ENCODE measurements at regions not wholly inside any gene's neighbourhood (a gene's known extent, or its start where the extent isn't known, plus 50 kb on each side); places are given as distances from the start of the nearest gene placed in this dataset.
A peak's percentile ranks its signal among the peaks of the same experiment; 100 is the strongest.

- 95 to 100% methylated on average over 2 of the region's 2 CpGs for WGBS, 2 donors
- ATAC-seq (ENCODE audit: low FRiP score in 2 of 2) = no peak
- TF ChIP-seq CTCF (IDR thresholded peaks at IDR 0.05) = no peak
- no peak for TF ChIP-seq POLR2A (IDR thresholded peaks at IDR 0.05)
- TF ChIP-seq POLR2AphosphoS5 (IDR thresholded peaks at IDR 0.05) = no peak
- TF ChIP-seq EP300 (IDR thresholded peaks at IDR 0.05) = no peak
- Histone ChIP-seq H3K9me3 (no peaks in the 10 kb centered on the region), H3K36me3 (no peaks in the 10 kb centered on the region), H3K27ac (no peak overlapping the region), H3K4me3 (no peak overlapping the region), H3K27me3 (no peaks in the 10 kb centered on the region), H3K4me1 (peaks cover 2 to 19% (median 9%) of the 10 kb centered on the region in 4 donors)
- no peak for DNase-seq
These were observed 105.7 kb downstream of the CPN2 start for GRCh38 chr3:194245474-194245873.

GRCh38 chr3:194245975-194246561 is 105.1 kb downstream of the CPN2 start:
- H3K4me1 ChIP-seq = peaks cover 8 to 24% (median 14%) of the 10 kb centered on the region in 4 donors

GRCh38 chr3:194246709-194247349 is 104.3 kb downstream of the CPN2 start:
- Histone ChIP-seq H3K4me3 (no peak overlapping the region), H3K36me3 (no peaks in the 10 kb centered on the region), H3K4me1 (peaks cover 10 to 24% (median 16%) of the 10 kb centered on the region in 4 donors), H3K9me3 (no peaks in the 10 kb centered on the region), H3K27me3 (no peaks in the 10 kb centered on the region), H3K27ac (no peak overlapping the region)
- ATAC-seq (ENCODE audit: low FRiP score in 2 of 2) (no peak), DNase-seq (no peak)
- TF ChIP-seq CTCF (IDR thresholded peaks at IDR 0.05) = no peak
- TF ChIP-seq POLR2A (IDR thresholded peaks at IDR 0.05) = no peak
- TF ChIP-seq EP300 (IDR thresholded peaks at IDR 0.05) = no peak
- no peak for TF ChIP-seq POLR2AphosphoS5 (IDR thresholded peaks at IDR 0.05)
- WGBS, 2 donors = 78 to 81% methylated on average over 7 of the region's 7 CpGs

More at GRCh38 chr3:194245975-194246561, 105.1 kb downstream of the CPN2 start:
- DNase-seq (no peak), ATAC-seq (ENCODE audit: low FRiP score in 2 of 2) (peak in 1 of 2 donors; percentile 3)
- Histone ChIP-seq H3K9me3 (no peaks in the 10 kb centered on the region), H3K4me3 (no peak overlapping the region), H3K27ac (no peak overlapping the region), H3K36me3 (no peaks in the 10 kb centered on the region), H3K27me3 (no peaks in the 10 kb centered on the region)
- TF ChIP-seq POLR2AphosphoS5 (IDR thresholded peaks at IDR 0.05) (no peak), EP300 (IDR thresholded peaks at IDR 0.05) (no peak), CTCF (IDR thresholded peaks at IDR 0.05) (no peak), POLR2A (IDR thresholded peaks at IDR 0.05) (no peak)
- WGBS, 2 donors = 83 to 96% methylated on average over 2 to 4 of the region's 4 CpGs

- Histone ChIP-seq H3K4me3 (no peak overlapping the region), H3K4me1 (peaks cover 10 to 24% (median 16%) of the 10 kb centered on the region in 4 donors), H3K27me3 (no peaks in the 10 kb centered on the region), H3K36me3 (no peaks in the 10 kb centered on the region), H3K27ac (no peak overlapping the region), H3K9me3 (no peaks in the 10 kb centered on the region)
- ATAC-seq (ENCODE audit: low FRiP score in 2 of 2) (no peak), DNase-seq (no peak)
- WGBS, 2 donors = 87 to 93% methylated on average over 10 of the region's 10 CpGs
- no peak for TF ChIP-seq POLR2AphosphoS5 (IDR thresholded peaks at IDR 0.05)
- TF ChIP-seq POLR2A (IDR thresholded peaks at IDR 0.05) = no peak
- TF ChIP-seq CTCF (IDR thresholded peaks at IDR 0.05) = no peak
- no peak for TF ChIP-seq EP300 (IDR thresholded peaks at IDR 0.05)
These were observed 103.8 kb downstream of the CPN2 start for GRCh38 chr3:194247350-194247740.
